ENCODE measurements at regions not wholly inside any gene's neighbourhood (a gene's known extent, or its start where the extent isn't known, plus 50 kb on each side); places are given as distances from the start of the nearest gene placed in this dataset.

DNA sequence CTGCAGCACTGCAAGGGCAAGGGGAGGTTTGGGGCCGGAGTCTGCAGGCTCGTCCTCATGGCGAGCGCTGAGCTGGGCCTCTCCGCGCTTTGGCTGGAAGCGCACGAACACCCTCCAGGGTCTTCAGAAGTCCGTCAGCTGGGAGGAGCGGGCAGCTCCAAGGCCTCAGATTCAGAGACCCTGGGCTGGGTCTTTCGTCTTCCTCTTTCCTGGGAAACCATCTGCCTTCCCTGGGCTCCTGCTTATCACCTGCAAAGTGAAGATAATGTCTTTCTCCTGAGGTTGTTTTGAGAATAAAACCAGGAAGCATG lies 525.6 kb downstream of the BRD1 start:
- DNase-seq (ENCODE audit: low read depth): no peak

DNA sequence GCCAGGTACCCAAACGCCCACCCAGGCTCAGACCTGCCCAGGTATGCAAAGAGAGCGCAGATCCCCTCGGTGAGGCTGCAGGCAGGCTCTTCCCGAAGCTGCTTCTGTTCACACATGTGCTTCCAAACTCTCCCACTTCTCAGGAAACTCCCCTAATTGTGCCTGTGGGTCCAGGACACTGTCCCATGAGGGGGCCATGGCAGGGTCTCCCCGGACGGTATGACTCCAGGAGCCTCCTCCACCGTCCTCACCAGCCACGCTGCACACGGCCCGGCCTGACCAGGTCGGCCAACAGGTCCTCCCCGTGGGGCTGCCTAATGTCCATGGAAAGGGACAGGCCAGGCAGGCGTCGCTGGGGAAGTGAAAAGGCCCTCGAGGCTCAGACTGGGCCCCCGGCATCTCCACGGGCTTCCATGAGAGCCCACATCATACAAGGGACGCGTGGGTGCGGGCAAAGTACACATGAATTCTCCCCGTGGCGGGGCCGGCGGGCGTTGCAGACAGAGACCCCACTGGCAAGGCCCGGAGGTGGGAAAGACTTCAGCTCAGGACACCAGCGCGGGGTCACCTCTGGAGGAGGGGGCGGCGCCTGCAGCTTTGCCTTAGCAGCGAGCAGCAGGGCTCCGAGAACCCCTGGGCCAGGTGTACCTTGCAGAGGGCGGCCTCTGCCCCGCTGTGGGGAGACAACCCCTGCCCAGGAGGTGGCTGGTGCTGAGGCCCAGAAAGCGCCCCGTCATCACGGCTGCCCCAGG lies 526.1 kb downstream of the BRD1 start:
- no peak for DNase-seq (ENCODE audit: low read depth)

DNA sequence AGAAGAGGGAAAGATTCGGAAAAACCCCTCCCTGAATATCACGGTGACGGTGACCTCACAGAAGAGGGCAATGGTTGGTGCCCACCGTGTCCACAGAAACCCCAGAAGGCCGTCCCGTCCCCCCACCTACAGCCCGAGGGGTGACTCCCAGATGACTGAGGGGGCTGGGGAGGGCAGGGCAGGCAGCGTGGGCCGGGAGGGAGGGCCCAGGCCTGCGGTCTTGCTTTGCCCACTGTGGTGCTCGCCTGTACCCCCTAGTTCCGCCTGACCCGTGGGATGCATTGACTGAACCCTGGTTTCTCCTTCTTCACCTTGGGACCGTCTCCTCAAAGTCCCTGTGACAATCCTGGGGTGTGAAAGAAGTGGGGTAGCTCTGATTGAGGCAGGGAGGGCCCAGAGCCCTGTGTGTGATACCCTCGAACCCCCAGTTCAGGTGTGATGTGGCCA lies 526.7 kb downstream of the BRD1 start:
- DNase-seq (ENCODE audit: low read depth): no peak

DNA sequence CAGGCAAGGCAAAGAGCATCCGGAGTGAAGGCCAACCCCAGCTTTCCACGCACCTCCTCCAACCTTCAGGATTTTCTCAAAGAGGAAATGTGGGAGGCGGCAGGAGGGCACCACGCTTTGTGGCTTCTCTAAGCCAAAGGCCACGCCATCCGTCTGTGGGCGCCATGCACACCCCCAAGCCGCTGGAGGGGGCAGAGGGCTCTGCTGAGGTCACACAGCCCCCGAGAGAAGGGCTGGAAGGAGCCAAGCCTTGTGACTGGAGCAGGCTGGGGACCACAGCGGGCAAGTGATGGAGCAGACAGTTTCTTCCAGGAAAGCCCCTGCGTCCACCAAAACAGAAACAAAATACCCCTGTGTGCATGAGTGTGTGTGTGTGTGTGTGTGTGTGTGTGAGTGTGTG lies 527.4 kb downstream of the BRD1 start:
- DNase-seq (ENCODE audit: low read depth): no peak

DNA sequence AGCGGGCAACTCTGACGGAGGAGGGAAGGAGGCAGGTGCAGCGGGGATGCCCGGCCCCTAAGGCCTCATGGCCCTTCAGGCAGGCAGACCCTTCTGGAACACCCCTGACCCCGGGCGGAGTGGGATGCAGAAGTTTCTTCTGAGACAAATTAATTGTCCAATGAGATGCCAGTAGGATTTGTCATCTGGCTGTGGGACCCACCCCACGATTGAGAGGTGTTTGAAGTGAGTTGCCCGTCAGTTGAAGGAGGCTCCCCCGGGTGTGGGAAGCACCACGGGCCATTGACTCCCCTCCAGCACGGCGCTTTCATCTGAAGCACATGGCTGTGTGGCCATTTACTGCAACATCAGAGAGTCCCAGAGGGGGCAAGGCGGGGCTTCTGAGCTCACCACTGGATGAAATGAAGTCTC lies 527.8 kb downstream of the BRD1 start:
- DNase-seq (ENCODE audit: low read depth): no peak

DNA sequence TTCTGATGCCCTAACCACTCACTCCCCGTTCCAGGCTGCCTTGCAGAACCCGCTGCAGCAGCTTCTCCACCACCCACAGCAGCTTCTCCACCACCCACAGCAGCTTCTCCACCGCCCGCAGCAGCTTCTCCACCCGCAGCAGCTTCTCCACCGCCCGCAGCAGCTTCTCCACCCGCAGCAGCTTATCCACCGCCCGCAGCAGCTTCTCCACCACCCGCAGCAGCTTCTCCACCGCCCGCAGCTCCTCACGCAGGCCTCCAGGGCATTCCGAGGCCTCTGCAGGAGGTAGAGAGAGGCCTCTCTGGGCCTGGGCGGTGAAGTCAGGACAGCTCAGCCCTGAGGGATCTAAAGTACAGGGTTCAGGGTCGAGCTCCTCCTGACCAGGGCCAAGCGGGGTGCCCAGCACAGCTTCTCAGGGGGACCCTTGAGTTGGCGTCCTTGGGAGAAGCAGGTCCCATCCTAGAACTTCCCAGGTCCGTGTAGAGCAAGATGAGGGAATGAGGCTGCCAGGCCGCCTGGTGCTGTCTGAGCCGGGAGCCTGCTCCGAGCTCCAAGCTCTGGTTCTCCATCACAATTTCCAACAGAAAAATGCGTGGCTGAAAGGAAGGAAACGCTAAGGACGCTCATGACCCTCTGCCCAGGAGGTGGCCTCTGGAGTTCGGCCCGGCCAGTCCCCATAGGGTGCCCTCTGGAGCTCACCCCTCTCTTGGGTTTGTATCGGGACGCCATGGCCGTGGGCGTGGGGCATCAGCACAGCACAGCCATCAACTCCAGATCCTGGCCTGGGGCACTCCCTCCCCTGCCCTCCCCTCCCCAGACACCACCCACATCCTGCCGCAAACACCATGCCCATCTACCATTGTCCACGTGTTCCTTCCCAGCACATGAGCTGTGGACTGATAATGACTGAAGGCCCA lies 528.6 kb downstream of the BRD1 start:
- DNase-seq (ENCODE audit: low read depth): no peak

DNA sequence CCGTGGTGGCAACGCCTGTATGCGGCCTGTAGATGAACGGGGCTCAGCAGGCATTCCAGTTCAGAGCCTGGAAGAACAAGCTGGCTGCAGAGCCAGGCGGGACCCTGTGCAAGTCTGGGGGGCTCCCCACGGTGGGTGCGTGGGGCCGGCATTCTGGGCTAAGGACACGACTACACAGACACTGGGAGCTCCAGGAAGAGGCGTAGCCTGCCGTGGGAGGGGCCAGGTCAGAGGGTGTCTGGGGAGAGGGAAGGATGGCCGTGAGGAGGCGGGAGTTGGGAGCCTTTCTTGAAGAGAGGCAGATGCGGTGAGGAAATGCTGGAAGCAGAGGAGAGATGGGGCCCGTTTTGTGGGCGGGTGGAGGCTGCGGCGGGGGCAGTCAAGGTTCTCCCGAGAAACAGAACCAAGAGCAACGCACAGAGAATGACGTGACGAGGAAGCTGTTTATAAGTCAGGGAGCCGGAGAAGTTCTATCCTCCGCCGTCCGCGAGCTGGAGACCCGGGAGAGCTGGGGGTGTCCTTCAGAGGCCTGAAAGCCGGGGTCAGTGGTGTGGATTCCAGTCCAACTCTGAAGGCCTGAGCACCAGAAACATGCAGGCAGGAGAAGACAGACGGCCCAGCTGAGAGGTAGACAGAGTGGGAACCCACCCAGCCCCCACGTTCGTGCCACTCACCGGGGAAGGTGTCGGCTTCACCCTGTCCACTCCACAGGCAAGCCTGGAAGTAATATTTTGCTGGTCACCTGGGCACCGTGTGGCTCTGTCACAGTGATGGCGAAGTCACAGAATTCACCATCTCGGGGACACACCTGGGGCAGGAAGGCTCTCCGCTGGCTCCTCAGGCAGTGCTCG lies 529.6 kb downstream of the BRD1 start:
- no peak for DNase-seq (ENCODE audit: low read depth)

DNA sequence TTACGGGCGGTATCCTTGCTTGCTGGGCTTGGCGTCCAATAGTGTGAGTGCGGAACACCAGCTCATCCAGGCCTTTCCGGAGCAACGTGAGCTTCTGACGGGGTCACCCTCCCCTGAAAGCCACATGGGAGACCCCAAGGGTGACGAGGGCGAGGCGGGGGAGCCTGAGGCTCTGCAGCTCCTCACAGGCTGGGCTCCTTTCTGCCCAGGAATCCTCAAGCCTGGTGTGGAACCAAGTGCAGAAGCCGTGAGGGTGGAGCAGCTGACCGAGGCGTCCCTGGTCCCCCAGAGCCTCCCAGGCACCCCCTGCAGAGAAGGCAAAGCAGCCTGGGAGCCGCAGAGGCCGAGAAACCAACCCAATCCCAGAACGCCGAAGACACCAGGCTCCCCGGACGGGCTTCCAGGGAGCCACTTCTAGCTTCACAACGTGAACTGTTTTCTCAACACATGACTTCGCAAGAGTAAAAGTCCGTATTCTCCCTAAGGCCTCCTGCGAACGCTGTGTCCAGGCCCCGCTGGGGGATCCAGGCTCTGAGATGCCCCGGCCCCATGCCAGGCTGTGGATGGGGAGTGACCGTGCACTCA lies 530.3 kb downstream of the BRD1 start:
- DNase-seq (ENCODE audit: low read depth): no peak

DNA sequence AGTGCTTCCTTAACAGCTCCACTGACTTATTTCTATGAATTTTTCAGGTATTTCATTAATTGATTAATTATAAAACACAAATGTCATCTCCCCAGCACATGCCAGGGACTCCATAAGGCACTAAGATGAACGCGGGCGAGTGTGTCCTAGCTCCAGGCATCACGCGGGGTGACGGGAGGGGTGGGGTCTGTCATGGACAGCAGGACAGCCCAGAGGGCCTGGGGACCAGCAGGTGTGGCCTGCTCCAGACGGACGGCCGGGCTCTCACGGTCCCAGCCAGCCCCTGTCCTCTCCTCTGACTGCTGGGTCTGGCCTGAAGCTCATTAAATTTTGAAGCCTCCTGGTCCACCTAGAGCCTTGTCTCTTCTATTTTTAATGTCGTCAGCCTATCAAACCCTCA lies 531.1 kb downstream of the BRD1 start:
- no peak for DNase-seq (ENCODE audit: low read depth)

DNA sequence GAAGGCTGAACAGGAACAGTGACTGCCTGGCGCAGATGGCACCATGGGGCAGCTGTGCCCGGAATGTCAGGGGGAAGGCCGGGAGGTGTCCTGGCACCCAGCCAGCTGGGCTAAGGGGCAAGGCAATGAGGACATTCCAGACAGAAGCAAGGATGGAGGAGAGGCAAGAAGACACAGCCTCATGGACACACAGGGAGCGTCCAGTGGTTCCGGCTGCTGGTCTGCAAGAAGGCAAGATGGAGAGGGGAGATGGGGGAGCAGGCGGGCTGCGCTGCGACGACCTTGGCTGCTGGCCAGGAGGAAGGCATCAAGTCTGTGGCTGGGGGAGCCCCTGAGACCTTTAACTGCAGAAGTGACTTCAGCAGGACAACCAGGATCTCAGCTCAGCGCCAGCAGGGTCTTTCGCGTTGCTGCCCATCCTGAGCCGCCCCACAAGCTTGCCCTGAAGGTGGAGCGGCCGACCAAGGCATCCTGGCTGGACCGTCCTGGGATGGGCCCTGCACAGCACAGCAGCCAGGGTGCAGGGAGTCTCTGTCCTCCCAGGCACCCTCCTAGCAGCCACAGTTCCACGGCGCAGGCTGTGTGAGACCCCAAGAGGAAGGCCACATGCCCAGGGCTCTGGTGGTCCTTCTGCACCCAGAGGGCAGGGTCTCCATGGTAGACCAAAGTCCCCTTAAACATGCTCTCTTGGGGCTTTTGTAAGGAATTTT lies 531.7 kb downstream of the BRD1 start:
- DNase-seq (ENCODE audit: low read depth): no peak

DNA sequence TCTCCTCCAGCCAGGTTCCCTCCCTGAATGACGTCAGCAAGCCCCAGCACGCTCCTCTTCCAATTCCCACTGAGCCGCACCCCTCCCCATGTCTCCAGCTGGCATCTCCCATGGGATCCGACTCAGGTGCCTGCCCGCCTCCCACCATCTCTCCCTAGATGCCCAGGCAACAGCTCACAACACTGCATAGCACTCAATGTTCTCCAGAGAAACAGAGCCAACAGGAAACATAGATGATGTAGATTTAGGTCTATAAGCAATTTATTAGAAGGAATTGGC lies 532.3 kb downstream of the BRD1 start:
- no peak for DNase-seq (ENCODE audit: low read depth)

DNA sequence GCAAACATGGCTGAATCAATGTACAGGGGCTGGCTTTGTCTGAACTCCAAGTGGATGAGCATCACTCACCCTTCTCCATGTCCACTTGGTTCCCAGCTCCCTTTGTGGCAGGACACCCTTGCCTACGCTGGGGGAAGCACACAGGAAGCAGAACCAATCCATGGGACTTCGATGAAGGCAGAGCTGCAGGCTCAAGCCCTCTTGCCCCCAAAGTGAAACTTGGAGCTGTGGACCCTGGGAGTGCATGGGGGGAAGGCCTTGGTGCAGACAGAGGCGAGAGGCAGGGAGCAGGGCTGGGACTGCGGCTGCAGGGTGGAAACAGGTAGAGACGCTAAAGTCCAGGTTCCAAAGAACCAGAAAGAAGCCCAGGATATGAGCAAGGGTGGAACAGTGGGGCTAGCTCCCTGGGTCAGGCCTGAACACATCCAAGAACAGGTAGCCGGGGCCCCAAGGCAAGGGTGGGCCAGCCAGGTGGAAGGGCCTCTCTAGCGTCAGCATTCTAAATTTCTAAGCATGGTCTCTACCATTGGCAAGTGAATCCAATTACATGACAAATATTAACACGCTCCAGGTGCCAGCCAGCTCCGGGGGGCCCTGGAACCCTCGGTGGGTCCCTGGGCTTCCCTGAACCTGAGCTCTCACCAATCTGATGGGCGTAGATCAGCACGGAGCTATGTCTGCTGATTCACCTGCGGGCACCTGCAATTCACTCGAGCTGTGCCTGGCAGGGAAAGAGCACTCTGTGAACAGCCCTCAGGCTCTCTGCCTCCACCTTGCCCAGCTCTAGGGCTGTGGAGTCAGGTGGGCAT lies 532.8 kb downstream of the BRD1 start:
- DNase-seq (ENCODE audit: low read depth): no peak

DNA sequence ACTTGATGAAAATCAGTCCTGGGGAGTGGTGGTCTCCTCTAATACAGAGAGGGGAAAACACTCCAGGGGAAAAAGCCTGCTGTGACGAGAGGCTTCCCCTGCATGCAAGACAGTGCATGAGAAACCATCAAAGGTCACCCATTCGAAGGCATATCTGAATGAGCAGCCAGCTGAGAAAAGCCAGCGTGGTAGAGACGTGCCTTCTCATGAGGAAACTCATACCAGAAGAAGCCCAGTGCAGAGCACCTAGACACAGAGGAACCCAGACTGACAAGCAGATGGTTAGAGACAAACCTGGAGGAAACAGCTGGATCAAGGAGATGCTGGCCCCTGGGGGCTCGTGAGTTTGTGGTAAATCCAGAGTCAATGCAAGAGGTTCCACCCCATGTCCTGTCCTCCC lies 534.8 kb downstream of the BRD1 start:
- DNase-seq (ENCODE audit: low read depth): no peak

DNA sequence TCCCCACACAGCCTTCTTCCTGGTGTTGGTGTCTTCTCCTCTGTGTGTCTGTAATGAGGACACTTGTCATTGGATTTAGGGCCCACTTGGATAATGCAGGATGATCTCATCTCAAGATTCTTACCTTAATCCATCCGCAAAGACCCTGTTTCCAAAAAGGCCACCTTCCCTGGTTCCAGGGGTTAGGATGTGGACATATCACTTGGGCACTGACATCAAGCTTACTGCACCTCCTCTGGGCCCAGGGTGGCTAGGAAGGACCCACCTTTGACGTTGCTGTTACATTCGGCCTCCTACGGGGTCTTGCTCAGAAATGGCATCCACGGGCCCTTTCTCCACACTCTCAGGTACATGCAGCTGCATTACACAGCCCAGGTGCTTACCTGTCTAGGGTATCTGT lies 535.9 kb downstream of the BRD1 start:
- no peak for DNase-seq (ENCODE audit: low read depth)

DNA sequence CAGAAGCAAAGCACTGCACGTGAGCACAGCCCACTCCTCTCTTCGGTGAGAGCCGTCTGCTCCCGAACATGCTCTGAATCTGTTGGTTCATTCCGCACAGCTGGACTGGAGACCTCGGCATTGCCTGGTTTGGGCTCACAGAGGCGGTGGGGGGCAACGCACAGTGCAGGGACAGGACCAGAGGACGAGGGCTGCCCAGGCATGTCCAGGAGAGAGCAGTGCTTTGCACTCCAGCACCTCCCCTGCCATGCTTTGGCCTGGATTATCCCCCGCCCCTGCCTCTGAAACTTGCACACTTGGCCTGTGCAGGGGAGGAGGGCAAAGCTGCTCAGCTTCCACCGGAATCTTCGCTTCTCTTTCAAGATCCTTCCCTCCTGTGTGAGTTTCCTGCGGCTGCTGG lies 536.5 kb downstream of the BRD1 start:
- no peak for DNase-seq (ENCODE audit: low read depth)

DNA sequence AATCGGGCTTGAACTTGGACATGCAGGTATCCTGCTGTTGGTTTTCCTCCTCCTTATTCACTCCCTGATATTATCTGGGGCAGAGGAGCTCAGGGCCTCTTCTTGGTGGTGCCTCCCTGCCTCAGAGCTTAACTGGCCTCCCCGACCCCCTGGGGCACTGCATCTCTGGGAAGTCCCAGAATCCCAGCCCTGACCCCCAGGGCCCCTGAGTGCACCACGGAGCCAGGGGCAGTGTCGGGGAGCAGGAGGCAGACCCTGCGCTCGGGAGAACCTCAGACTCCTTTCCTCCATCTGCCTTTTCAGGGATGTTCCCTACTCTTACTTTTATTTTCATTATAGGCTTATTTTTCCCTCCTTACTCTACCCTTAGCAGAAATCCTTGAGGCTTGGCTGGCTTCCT lies 537.0 kb downstream of the BRD1 start:
- no peak for DNase-seq (ENCODE audit: low read depth)

DNA sequence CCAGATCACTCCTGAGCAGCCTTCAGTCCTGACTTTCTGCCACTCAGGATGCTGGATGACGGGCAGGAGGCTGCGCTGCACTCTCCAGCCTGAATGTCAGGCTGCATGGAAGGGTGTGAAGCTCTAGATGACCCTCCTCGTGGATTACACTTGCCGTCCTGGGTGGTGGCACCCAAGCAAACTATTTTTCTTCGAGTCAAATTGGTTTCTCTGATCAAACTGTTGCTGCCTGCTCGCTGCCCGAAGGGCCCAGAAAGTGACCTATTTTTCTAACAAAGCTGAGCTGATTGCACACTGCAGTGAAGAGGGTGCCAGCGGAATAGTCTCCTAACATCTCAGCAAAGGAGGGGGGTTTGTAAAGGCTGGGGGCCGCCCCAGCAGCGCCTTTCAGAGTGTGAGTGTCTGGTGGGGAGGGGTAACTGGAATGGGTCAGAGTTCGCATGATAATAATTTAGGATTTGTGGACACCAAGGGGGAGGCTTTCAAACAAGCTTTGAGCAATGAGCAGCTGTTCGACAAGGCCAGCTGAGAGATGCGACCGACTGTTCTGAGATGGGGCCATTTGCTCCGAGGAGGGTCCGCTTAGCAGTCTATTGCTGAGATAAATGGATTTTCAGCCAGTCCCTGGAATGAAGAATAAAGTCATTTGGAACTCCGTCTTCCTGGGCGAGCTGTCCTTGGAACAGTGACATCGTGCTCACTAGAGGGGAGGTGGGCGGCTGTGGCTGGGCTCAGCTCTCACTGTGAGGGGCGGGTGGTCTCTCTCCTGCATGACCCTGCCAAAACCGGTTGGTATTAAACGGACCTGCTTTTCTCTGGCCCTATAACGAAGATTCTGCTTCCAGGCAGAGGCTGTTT lies 537.6 kb downstream of the BRD1 start:
- no peak for DNase-seq (ENCODE audit: low read depth)

DNA sequence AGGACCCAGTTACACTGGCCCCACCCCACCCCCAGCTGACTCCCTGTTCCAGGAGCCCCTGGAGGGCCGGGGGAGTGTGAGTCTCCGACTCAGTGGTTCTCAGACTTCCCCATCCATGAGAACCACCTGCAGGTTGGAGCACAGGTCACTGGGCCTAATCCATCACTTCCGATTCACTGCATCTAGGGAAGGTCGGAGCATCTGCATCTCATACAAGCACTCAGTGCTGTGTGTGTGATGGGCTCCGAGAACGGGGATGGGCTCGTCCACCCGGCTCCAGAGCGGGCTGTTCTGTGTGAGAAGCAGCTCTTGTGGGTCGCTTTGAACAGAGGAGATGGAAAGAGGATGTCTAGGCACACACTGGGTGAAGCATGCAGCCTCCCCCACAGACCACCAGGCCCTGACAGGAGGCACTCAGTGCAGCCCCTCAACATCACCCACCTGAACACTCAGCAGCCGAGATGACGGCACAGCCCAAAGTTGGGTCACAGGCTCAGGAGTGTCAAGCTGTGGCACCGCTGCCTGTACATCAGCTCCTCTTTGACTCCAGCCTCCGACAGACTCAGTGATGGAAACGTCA lies 541.4 kb downstream of the BRD1 start:
- DNase-seq (ENCODE audit: low read depth): no peak

DNA sequence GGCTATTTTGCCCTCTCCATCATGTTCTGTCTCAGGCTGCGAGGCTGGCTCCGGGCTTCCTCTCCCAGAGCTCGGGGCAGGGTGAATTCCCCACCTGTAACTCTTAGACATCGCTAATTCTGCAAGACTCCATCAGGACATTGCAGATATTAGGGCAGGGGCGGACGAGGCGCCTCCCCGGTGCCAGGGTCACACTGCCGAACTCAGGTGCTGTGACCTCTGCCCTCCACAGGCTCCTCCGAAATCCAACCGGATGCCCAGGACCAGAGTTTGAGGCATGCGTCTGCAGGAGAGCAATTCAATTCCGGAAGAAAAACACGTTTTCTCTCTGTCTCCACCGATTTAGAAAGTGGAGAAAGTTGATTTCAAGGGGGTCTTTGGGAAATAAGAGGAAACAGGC lies 542.7 kb downstream of the BRD1 start:
- no peak for DNase-seq (ENCODE audit: low read depth)
